SJCRH30 (cell line): ENCODE measurements at regions not wholly inside any gene's neighbourhood (a gene's known extent, or its start where the extent isn't known, plus 50 kb on each side); places are given as distances from the start of the nearest gene placed in this dataset.

Experiments
- DNase-seq, 2 experiments: peaks; one replicate each; pipeline ENCODE4 v3.0.0-alpha.2; 2015 to 2020
- H3K27ac ChIP-seq: fragments of 250-450 bp; sonication (Bioruptor Pico); 2 replicates; pipeline ENCODE4 v1.5.1; 2020; ENCODE audit warnings: mild to moderate bottlenecking, moderate library complexity
- H3K27me3 ChIP-seq: fragments of 250-450 bp; sonication (Bioruptor Pico); 2 replicates; pipeline ENCODE4 v1.5.1; 2020; ENCODE audit warnings: mild to moderate bottlenecking, moderate library complexity
- H3K36me3 ChIP-seq: fragments of 250-450 bp; sonication (Bioruptor Pico); 2 replicates; pipeline ENCODE4 v1.5.1; 2020; ENCODE audit warnings: mild to moderate bottlenecking, moderate library complexity
- H3K4me1 ChIP-seq: fragments of 250-450 bp; sonication (Bioruptor Pico); 2 replicates; pipeline ENCODE4 v1.5.1; 2020; ENCODE audit warnings: mild to moderate bottlenecking, moderate library complexity
- H3K4me3 ChIP-seq: fragments of 250-450 bp; sonication (Bioruptor Pico); 2 replicates; pipeline ENCODE4 v1.5.1; 2020; ENCODE audit warnings: mild to moderate bottlenecking, moderate library complexity
- H3K9me3 ChIP-seq: fragments of 250-450 bp; sonication (Bioruptor Pico); replicated peaks from 2 replicates; pipeline ENCODE4 v1.5.1; 2020; ENCODE audit warnings: mild to moderate bottlenecking, moderate library complexity

DNA sequence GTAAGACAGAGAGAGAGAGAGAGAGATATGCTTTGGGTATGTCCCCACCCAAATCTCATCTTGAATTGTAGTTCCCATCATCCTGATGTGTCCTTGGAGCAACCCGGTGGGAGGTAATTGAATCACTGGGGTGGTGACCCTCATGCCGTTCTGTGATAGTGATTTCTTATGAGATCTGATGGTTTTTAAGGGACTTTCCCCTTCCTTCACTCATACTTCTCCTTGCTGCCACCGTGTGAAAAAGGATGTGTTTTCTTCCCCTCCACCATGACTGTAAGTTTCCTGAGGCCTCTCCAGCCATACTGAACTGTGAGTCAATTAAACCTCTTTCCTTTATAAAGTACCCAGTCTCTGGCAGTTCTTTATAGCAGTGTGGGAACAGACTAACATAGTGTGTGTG lies 60.3 kb downstream of the EOMES start:
- no peaks in the 10 kb centered on the region for H3K36me3 ChIP-seq
- H3K4me3 ChIP-seq, result no peak overlapping the region
- no peaks in the 10 kb centered on the region for H3K9me3 ChIP-seq
- H3K27me3 ChIP-seq, result no peaks in the 10 kb centered on the region
- no peak for DNase-seq
- no peak overlapping the region for H3K27ac ChIP-seq
- peaks cover 7% of the 10 kb centered on the region; the same call in 1 of the 2 replicates for H3K4me1 ChIP-seq

DNA sequence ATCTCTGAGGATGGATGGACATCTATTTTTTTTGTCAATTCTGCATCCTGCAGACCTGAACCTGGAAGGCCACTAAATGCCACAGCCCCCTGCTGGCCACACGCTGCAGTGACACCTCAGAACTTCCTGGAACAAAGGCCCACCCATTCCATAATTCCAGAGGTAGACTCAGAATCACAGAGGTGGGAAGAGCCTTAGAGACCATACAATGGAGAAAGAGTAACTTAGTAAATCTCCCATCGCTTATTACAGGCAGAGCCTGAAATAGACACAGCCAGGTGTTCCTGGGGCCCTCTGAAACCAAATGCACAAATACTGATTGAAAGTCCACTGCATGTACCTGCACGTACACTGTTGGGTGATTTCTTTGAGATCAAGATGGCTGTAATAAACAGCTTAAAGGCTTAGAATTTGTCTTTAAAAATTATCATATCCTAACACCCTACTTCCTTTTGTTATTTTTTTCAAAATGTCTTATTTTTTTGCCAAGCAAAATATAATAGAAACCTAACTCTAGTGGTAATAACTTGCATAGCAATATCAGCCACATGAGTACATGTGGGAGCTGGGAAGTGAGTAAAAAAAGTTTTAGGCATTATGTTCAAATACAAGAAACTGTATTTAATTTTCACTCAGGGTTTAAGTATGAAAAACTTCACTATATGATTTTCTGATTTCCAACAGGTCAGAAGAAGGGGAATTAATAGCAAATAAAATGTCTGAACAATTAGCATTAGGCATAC lies 62.7 kb downstream of the EOMES start:
- H3K27ac ChIP-seq, result no peak overlapping the region
- H3K27me3 ChIP-seq, result no peaks in the 10 kb centered on the region
- no peaks in the 10 kb centered on the region for H3K36me3 ChIP-seq
- no peak overlapping the region for H3K4me3 ChIP-seq
- no peaks in the 10 kb centered on the region for H3K4me1 ChIP-seq
- H3K9me3 ChIP-seq, result no peaks in the 10 kb centered on the region
- peak; percentile 52 to 77 for DNase-seq

DNA sequence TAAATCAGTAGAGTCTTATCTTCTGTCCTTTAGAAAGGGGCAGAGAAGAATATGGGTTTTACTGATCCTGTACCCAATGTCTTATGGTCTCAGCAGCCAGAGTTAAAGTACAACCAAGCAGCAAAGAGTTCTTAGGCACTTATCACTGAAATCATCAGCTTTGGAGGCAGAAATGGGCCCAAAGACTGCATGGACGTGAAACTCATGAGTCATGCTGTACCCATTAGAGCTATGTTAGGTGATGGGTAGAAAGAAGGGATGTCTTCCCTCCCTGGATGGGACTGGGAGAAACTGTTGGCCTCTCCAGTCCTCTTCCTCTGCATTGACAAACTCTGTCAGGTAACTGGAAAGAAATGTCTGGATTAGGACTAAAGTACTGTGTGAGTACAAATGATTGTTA lies 63.4 kb downstream of the EOMES start:
- H3K27ac ChIP-seq, result no peak overlapping the region
- no peaks in the 10 kb centered on the region for H3K27me3 ChIP-seq
- H3K9me3 ChIP-seq, result no peaks in the 10 kb centered on the region
- no peak for DNase-seq
- no peaks in the 10 kb centered on the region for H3K4me1 ChIP-seq
- H3K36me3 ChIP-seq, result no peaks in the 10 kb centered on the region
- H3K4me3 ChIP-seq, result no peak overlapping the region

DNA sequence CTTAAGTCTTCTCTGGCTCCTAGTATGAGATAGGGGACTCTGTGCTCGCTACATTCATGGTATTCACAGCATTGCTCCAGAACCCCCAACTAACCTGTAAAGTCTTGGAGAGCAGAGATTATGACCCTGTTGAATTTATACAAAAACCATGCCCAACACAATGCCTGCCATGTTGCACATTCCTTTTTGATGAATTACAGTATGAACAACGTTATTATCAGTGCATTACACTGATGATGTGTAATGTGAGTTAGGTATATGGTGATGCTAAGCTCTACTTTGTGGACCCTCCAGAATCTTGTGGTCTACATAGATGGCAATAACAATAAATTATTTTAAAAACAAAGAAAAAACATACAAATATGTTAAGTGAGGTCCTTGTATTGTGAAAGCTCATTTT lies 64.3 kb downstream of the EOMES start:
- DNase-seq, result no peak
- Histone ChIP-seq H3K36me3 (no peaks in the 10 kb centered on the region), H3K4me1 (no peaks in the 10 kb centered on the region), H3K9me3 (no peaks in the 10 kb centered on the region), H3K4me3 (no peak overlapping the region), H3K27me3 (no peaks in the 10 kb centered on the region), H3K27ac (no peak overlapping the region)

DNA sequence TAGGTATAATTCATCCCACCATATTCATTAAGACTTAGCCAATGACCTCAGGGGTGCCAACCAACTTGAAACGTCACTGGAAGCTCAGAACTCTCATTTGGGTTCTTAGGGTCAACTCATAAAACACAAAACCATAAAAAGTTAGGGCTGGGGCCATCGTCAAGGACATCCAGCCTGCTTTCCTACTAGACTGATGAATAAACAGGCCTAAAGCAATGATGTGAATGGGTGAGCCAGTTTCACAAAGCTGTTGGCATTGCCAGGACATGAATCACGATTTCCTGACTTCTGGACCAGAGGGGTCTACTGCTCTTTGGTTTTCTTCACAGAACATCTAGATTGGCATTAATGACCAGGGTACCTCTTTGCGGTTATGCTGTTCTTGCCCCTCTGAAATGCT lies 64.7 kb downstream of the EOMES start:
- no peak for DNase-seq
- no peak overlapping the region for H3K27ac ChIP-seq
- H3K27me3 ChIP-seq, result no peaks in the 10 kb centered on the region
- H3K4me3 ChIP-seq, result no peak overlapping the region
- H3K36me3 ChIP-seq, result no peaks in the 10 kb centered on the region
- H3K4me1 ChIP-seq, result no peaks in the 10 kb centered on the region
- no peaks in the 10 kb centered on the region for H3K9me3 ChIP-seq

DNA sequence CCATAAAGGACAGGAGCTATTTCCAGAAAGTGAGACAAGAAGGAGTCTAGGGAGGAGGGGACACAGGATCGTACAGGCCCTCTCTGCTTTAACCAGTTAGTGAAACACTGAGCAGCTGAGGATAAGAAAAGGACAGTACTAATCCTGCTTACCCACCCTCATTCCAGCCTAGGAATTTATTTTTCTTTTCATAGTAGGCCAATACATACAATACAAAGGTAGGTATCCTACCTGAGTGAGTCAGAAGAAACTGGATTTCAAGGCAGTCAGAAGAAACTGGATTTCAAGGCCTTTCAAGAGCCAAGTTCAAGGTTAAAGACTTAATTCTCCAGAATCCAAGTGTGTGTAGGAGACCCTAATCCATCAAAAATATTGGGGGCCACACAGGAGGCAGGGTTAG lies 65.3 kb downstream of the EOMES start:
- no peaks in the 10 kb centered on the region for H3K4me1 ChIP-seq
- H3K4me3 ChIP-seq, result no peak overlapping the region
- no peaks in the 10 kb centered on the region for H3K9me3 ChIP-seq
- no peaks in the 10 kb centered on the region for H3K27me3 ChIP-seq
- no peaks in the 10 kb centered on the region for H3K36me3 ChIP-seq
- H3K27ac ChIP-seq, result no peak overlapping the region
- DNase-seq, result no peak

DNA sequence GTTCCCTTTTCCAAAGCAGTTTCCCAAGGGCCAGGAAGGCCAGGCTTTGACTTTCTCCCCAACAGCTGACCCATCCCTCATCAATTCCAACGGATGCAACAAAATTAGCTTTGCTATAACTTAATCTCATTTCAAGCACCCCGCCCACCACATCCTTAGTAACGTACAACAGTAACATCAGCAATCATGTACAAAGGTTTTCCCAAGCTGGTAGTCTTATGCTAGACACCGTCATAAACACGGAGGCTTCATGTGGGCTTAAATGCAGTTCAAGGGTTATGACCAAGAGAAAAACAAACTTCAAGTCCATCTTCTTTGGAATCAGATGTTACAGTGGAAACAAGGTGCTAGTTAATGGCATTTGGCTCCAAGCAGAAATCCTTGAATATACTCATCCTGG lies 66.6 kb downstream of the EOMES start:
- no peak for DNase-seq
- no peaks in the 10 kb centered on the region for H3K4me1 ChIP-seq
- no peaks in the 10 kb centered on the region for H3K27me3 ChIP-seq
- no peaks in the 10 kb centered on the region for H3K36me3 ChIP-seq
- H3K4me3 ChIP-seq, result no peak overlapping the region
- no peak overlapping the region for H3K27ac ChIP-seq
- H3K9me3 ChIP-seq, result no peaks in the 10 kb centered on the region

DNA sequence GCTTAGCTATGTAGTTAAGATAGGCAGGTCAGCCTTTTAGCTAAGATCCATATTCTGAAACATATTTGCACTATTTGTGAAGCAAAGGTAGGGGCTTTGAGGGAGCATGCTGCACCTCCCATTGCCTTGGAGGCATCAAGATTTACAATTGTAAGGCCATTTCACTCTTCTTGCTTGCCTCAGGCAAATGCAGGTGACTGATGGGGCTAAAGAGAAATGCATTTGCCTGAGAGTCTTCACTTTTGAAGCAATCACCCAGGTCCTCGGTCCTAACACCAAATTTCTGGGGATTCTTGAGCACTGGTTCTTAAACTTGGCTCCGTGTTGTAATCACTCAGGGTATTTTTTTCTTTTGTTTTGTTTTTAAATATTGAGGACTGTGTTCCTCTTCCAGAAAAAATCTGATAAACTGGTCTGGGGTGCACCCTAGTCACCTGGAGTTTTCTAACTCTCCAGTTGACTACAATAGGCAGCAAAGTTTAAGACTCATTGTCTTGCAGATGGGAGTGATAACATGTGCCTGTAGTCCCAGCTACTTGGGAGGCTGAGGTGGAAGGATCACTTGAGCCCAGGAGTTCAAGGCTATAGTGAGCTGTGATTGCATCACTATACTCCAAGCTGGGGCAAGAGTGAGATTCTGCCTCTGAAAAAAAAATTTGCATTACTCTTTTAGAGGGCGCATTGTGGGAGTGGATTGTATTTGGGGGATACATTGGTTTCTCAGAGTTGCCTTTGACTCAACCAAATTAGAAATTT lies 68.1 kb downstream of the EOMES start:
- Histone ChIP-seq H3K9me3 (no peaks in the 10 kb centered on the region), H3K36me3 (no peaks in the 10 kb centered on the region)

DNA sequence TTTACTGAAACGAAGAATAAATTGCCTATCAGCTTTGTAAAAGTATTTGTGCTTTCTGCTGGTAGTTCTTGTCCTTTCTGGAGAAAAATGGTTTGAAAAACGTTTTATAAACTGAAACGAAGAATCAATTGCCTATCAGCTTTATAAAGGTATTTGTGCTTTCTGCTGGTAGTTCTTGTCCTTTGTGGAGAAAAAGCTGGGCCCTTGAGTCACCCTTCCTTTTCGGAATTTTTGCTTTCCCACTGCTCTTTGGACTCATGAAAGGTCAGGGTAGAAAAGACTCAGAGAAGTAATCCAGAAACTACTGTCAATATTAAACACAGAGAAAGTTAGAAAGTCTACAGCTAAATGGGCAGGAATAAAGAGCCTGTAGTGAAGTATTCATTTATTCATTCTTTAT lies 72.8 kb downstream of the EOMES start:
- no peaks in the 10 kb centered on the region for H3K27me3 ChIP-seq
- peaks cover 7% of the 10 kb centered on the region for H3K4me1 ChIP-seq
- H3K4me3 ChIP-seq, result no peak overlapping the region
- H3K9me3 ChIP-seq, result no peaks in the 10 kb centered on the region
- no peak for DNase-seq
- H3K27ac ChIP-seq, result no peak overlapping the region
- H3K36me3 ChIP-seq, result no peaks in the 10 kb centered on the region

More for the DNA sequence above, 68.1 kb downstream of the EOMES start:
- H3K4me3 ChIP-seq, result no peak overlapping the region
- no peak overlapping the region for H3K27ac ChIP-seq
- H3K4me1 ChIP-seq, result no peaks in the 10 kb centered on the region
- no peaks in the 10 kb centered on the region for H3K27me3 ChIP-seq
- DNase-seq, result no peak

DNA sequence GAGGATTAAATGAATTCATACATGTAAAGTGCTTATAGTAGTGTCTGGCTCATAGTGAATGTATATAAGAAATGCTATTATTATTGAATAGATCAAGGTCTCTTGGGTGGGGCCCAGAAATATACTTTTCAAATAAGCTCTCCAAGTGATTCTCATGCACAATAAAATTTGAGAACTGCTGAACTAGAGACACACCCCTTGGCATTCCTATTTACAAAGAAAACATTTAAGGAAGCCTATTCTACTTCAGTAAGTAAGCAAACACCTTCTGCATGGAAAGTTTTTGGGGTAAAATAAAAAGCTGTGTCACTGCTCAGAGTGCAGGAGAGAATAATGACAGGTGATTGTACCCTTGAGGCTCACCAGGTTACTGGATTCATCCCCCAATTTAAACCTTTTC lies 75.2 kb downstream of the EOMES start:
- no peaks in the 10 kb centered on the region for H3K27me3 ChIP-seq
- H3K9me3 ChIP-seq, result no peaks in the 10 kb centered on the region
- no peak overlapping the region for H3K4me3 ChIP-seq
- no peaks in the 10 kb centered on the region for H3K36me3 ChIP-seq
- no peak for DNase-seq
- H3K27ac ChIP-seq, result no peak overlapping the region
- H3K4me1 ChIP-seq, result peaks cover 24% of the 10 kb centered on the region

DNA sequence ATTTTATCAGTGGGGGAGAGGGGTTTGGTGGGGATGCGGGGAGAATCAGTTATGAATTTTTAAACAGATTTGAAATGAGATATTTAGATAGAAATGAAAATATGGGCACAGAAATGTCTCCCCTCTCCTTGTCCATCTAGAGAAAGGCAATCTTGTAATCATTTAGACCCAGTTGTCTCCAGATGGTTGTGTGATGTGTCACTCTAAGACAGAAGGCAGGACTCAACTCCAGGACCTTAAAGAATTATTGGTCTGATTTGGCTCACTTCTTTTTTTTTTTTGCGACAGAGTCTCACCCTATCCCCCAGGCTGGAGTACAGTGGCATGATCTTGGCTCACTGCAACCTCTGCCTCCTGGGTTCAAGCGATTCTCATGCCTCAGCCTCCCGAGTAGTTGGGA lies 77.2 kb downstream of the EOMES start:
- no peak for DNase-seq
- no peaks in the 10 kb centered on the region for H3K9me3 ChIP-seq
- H3K4me1 ChIP-seq, result peaks cover 24% of the 10 kb centered on the region
- H3K27ac ChIP-seq, result no peak overlapping the region; the same call in 1 of the 2 replicates
- H3K4me3 ChIP-seq, result no peak overlapping the region
- H3K36me3 ChIP-seq, result no peaks in the 10 kb centered on the region
- H3K27me3 ChIP-seq, result no peaks in the 10 kb centered on the region

DNA sequence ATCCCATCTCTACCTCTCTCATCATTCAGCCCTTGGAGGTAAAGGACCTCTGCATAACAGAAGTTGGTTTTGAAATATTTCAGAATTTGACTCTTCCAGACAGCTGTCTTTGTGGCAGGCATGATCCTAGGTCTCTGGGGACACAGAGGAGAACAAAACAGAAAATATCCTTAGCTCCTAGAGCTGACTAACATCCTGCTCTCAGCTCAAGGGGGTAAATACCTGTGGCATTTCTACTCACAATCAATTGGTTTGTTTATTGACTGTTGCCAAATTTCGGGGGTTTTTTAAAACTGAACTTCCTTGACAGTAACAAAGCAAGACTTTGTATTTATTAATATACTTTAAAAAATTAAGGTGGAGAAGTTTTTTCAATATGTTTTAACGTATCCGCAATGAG lies 78.8 kb downstream of the EOMES start:
- Histone ChIP-seq H3K36me3 (no peaks in the 10 kb centered on the region), H3K9me3 (no peaks in the 10 kb centered on the region), H3K27ac (peak overlapping the region; percentile 54), H3K27me3 (no peaks in the 10 kb centered on the region), H3K4me1 (peaks cover 24% of the 10 kb centered on the region), H3K4me3 (peak overlapping the region; percentile 24)
- DNase-seq, result peak; percentile 63 to 85

DNA sequence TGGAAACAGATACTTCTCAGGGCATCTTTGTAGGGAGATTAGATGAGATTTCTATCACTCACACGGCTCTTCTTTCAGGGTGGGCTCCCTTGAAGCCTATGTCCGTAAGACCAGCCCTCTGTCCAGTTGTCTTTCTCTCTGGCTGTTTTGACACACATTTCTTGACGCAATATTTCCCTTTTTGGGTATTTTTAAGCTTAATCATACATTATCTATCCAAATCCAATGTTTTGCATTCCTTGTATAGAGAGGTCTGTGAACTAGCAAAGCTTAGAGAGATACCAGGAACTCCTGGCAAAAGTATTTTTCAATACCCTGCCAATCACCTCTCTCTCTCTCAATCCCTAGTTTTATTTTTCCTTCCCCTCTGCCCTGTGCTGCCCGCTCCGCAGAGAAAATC lies 79.3 kb downstream of the EOMES start:
- H3K36me3 ChIP-seq, result no peaks in the 10 kb centered on the region
- H3K9me3 ChIP-seq, result no peaks in the 10 kb centered on the region
- peak overlapping the region; percentile 24; the same call in 1 of the 2 replicates for H3K4me3 ChIP-seq
- H3K27ac ChIP-seq, result peak overlapping the region; percentile 54
- no peaks in the 10 kb centered on the region for H3K27me3 ChIP-seq
- no peak for DNase-seq
- H3K4me1 ChIP-seq, result peaks cover 24% of the 10 kb centered on the region

DNA sequence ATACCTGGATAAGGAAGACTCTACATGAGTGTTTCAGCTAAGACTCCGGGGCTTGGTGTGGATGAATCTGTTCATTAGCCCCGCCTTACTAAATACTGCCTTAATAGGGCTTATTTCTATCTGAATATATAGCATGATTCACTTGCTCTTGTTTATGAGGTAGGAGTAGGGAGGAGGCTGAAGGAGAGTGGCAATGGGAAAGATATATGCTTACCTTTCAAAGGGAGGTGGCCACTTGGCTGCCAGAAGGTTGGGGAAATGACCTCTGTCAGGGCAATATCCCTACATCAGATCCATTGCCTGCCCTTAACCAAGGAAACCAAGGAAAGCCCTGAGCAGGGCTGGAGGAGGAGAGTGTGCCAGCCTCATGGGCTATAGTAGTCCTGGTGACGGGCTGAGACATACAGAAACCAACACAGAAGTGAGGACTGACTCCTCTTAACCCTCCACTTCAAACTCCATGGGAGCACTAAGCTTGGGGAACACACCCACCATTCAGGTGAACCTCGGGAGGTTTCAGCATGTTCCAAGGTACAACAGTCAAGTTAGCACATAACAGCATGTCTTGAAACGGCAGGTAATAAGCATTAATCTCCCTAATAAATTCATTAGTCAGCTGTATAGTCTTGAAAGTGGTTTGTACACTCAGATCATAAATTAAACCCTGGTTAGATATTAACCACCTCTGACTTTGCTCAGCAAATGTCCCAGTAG lies 80.1 kb downstream of the EOMES start:
- Histone ChIP-seq H3K27ac (no peak overlapping the region), H3K4me3 (no peak overlapping the region), H3K4me1 (peaks cover 24% of the 10 kb centered on the region), H3K9me3 (no peaks in the 10 kb centered on the region), H3K27me3 (no peaks in the 10 kb centered on the region), H3K36me3 (no peaks in the 10 kb centered on the region)
- DNase-seq, result no peak

DNA sequence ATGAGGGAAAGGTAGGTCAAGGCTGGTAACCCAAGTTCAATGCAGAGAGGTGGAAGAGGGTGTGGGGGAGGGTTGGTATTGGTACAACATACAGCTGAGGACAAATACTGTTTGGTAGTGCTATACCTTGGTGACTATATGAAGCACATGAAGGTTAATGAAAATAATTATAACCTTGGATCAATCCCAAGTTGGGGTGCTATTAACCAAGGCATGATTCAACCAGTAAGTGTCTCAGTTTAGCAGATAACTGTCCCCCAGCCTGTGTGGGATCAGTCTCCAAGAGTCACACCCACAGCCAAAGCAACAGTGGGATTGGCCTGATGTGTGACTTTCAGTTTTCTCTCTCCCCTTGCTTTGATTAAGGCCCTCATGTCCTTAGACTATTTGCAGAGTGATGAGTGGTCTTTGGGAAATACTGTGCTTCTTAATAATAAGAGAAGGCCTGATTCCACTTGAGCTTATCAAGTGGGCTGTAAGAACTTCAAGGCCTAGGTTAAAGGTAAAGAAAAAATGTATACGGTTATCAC lies 80.8 kb downstream of the EOMES start:
- no peaks in the 10 kb centered on the region for H3K9me3 ChIP-seq
- no peak for DNase-seq
- H3K4me3 ChIP-seq, result no peak overlapping the region
- H3K27me3 ChIP-seq, result no peaks in the 10 kb centered on the region
- H3K36me3 ChIP-seq, result no peaks in the 10 kb centered on the region
- H3K4me1 ChIP-seq, result peaks cover 24% of the 10 kb centered on the region
- no peak overlapping the region for H3K27ac ChIP-seq
